ENCODE measurements at regions not wholly inside any gene's neighbourhood (a gene's known extent, or its start where the extent isn't known, plus 50 kb on each side); places are given as distances from the start of the nearest gene placed in this dataset.

DNA sequence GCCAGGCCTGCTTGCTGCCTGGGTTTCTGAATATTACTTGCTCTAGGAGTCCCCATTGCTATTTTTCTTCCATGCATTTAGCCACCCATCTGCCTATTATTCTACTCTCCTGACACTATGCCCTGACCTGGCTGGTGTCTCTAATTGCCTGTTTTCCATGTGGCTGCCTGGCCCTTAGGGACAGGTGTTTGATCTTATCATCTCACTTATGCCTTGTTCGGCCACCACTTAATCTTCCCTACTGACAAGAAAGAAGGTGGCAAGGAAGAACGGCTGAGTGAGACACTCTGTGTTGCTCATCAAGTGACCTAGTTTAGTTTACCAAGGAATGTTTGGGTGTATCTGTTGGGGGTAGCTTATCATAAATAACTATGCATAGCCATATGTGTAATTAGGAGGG, 50.4 kb upstream of the RAPH1 start:
- intact Hi-C loops (cut with DNase I): no loop called here
- DNase-seq (ENCODE audit: missing footprints) (no peak), ATAC-seq (no peak)

- ATAC-seq: no peak
- DNase-seq (ENCODE audit: missing footprints): no peak
- intact Hi-C loops (cut with DNase I): no loop called here
Observed at GRCh38 chr2:203586206-203586605, 51.1 kb upstream of the RAPH1 start.

DNA sequence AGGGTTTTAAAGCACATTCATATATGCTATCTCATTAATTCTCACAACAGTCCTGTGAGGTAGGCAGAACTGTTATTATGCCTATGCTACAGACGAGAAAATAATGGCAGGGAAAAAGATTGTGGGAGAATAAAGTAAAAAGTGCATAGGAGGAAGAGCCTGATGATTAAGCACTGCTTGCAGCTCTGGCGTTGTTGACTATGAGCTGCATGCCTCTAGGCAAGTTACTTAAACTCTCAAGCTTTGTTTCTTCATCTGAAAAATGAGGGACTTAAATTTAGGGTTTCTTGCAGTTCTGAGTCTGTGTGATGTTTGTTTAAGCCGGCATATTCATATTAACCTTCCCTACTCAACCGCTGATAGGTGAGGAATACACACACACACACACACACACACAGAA, 51.6 kb upstream of the RAPH1 start:
- DNase-seq (ENCODE audit: missing footprints): no peak
- no peak for ATAC-seq
- intact Hi-C loops (cut with DNase I): no loop called here

- intact Hi-C loops (cut with DNase I): no loop called here
- DNase-seq (ENCODE audit: missing footprints) (no peak), ATAC-seq (no peak)
Observed at GRCh38 chr2:203590496-203590895, 55.4 kb upstream of the RAPH1 start.

DNA sequence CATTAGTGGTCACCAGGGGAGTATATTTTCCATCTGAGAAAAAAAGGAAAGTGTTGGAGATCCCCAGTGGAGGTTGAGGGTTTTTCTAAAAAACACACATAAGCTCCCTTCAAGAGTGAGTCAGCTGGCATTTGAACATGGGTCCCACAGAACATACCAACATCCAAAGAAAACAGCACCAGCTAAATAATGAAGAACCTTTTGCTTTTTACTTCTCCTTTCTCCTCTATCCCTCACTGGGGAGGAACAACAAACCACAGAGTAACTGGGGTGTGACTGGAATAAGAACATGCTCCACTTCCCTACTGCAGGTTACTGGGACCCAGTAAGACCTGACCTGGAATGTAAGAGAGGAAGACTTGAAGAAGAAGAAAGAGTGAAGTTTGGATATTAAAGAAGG, 56.5 kb upstream of the RAPH1 start:
- intact Hi-C loops (cut with DNase I): no loop called here
- no peak for ATAC-seq
- no peak for DNase-seq (ENCODE audit: missing footprints)

GRCh38 chr2:203592470-203592869, 57.4 kb upstream of the RAPH1 start:
- intact Hi-C loops (cut with DNase I): no loop called here
- no peak for DNase-seq (ENCODE audit: missing footprints)
- no peak for ATAC-seq

DNA sequence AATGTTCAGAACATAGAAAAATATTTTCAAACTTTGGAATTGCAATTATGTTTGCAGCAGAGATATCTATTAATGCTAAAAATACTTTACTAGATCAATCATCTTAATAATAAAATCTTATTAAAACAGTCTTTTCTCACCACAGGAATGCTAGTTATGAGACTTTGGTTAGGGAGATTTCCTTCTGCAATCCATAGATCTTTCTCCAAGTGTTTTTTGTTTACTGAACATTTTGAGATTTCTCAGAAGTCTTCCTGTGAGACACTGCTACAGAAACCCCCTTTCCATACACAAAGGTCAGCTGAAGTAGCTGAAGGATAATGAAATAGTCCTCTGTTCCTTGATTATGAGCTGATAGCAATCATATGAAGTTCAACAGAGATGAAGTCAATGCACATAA, 59.4 kb upstream of the RAPH1 start:
- DNase-seq (ENCODE audit: missing footprints) (no peak), ATAC-seq (no peak)
- intact Hi-C loops (cut with DNase I): no loop called here

GRCh38 chr2:203596183-203596582, 61.1 kb upstream of the RAPH1 start:
- intact Hi-C loops (cut with DNase I): no loop called here
- DNase-seq (ENCODE audit: missing footprints) (no peak), ATAC-seq (no peak)

DNA sequence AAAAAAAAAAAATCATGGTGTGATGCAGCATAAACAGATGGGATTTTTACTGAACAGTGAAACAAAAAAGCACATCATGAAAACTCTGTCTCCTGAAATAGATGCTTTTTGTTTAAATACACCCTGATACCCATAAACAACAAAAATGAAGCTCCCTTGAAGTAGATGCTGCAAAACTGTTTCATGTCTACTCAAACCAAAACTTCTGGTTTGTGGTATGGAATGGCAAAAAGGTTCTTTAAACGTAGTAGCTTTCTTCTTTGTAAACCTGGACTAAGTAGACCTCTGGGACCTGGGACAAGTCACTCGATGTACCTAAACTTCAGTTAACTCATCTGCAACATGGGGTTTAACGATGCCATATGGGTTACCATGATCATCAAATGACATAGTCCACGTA, 64.4 kb upstream of the RAPH1 start:
- DNase-seq (ENCODE audit: missing footprints) (no peak), ATAC-seq (no peak)
- intact Hi-C loops (cut with DNase I): no loop called here

DNA sequence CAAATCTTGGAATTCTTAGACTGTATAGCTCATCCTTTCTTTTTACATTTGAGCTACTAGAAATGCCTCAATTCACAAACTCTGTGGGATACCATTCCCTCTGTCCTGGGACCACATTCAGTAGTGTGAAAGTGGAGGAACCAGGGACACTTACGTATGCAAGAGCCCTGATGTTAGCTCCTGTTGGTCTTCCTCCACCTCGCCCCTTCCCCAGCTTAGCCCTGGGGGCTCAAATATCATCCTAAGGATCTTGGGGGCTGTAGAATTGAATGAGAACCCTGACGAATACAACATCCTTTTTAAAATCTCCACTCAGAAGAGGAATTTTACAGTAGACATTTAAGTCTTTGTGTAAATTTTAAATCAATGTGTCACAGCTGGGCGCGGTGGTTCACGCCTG, 65.2 kb upstream of the RAPH1 start:
- DNase-seq (ENCODE audit: missing footprints): no peak
- no peak for ATAC-seq
- intact Hi-C loops (cut with DNase I): no loop called here

DNA sequence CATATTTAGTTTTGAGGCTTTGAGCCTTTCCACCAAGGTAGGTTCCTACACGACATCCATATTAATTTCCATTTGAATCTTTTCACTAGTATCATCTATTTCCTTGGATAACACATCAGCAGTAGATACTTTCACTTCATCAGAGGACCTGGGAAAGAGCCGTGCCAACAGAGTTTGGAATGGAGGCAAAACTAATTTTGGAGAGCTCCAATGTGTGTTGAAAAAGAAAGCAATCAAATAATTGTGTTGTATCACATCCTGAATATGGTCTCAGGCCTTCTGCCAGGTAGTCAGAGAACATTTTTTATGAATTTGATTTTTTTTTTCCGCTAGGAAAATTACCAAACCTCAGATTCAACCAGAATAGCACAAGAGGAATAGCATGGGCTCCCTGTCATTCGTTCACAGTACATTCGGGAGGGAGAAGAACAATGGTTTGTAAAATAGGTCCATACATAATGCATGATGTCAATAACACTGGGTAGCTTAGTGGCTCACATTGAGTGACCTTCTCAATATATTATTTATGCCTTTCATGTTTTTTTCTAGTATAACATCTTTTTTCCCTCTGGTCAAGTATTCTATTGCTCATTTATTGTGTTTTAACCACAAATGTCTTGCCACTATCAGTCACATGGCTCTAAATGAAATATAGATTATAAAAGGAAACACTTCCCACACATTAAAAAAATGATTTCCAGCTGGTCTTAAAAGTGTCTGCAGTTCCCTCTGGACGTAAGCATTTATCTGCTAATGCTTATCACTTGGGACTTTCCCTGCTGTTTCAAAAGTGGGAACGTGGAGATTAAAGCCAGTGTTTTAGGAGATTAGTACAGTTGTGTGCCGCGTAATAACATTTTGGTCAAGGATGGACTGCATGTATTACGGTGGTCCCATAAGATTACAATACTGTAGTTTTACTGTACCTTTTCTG, 68.6 kb upstream of the RAPH1 start:
- intact Hi-C loops (cut with DNase I): no loop called here
- DNase-seq (ENCODE audit: missing footprints) (no peak), ATAC-seq (no peak)

- no peak for DNase-seq (ENCODE audit: missing footprints)
- intact Hi-C loops (cut with DNase I): no loop called here
- ATAC-seq: no peak
Observed at GRCh38 chr2:203605302-203605701, 70.2 kb upstream of the RAPH1 start.

- no peak for ATAC-seq
- DNase-seq (ENCODE audit: missing footprints): no peak
- intact Hi-C loops (cut with DNase I): no loop called here
Observed at GRCh38 chr2:203606051-203606450, 71.0 kb upstream of the RAPH1 start.

DNA sequence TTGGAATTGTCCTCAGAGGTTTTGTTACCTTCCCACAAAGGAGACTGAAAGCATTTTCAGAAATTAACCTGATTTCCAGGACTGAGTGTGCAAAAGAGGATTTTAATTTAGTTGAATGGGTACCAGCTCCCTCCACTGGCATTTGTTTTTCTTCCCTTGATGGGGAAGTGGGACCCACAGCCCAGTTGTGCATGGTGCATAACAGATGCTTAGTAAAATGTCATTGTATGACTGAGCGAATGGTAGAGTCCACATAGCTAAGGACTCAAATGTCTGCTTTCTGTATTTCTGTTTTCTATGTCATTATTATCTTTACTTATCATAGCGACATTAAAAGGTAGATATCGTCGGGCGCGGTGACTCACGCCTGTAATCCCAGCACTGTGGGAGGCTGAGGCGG, 75.5 kb upstream of the RAPH1 start:
- no peak for DNase-seq (ENCODE audit: missing footprints)
- intact Hi-C loops (cut with DNase I): no loop called here
- no peak for ATAC-seq

DNA sequence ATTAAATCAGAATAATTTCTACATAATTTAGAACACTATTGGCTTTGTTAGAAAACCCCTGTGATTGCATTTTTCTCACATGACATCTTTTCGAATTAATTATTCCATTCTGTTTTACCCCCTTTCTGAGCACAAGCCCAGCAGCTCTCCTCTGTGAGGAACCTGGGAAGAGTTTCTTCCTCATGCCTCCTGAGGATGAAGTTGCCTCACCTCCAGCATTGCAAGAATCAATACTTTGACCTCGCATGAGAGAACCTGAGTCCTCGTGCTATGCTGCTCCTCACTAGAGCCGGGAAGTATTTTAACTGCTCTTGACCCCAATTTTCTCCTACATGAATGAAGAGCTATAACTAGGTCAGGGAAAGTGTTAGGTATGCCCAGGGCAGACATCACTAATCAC, 77.1 kb upstream of the RAPH1 start:
- intact Hi-C loops (cut with DNase I): no loop called here
- DNase-seq (ENCODE audit: missing footprints) (no peak), ATAC-seq (no peak)

GRCh38 chr2:203619267-203619878, 84.3 kb upstream of the RAPH1 start:
- no peak for DNase-seq (ENCODE audit: missing footprints)
- intact Hi-C loops (cut with DNase I): no loop called here
- no peak for ATAC-seq

GRCh38 chr2:203621981-203622515, 84.4 kb upstream of the CD28 start:
- no peak for ATAC-seq
- no peak for DNase-seq (ENCODE audit: missing footprints)
- intact Hi-C loops (cut with DNase I): no loop called here

GRCh38 chr2:203623096-203623495, 83.3 kb upstream of the CD28 start:
- DNase-seq (ENCODE audit: missing footprints) (no peak), ATAC-seq (no peak)
- intact Hi-C loops (cut with DNase I): no loop called here

- intact Hi-C loops (cut with DNase I): no loop called here
- no peak for ATAC-seq
- no peak for DNase-seq (ENCODE audit: missing footprints)
Observed at GRCh38 chr2:203623661-203624060, 82.8 kb upstream of the CD28 start.

GRCh38 chr2:203625701-203626100, 80.7 kb upstream of the CD28 start:
- DNase-seq (ENCODE audit: missing footprints): no peak
- no peak for ATAC-seq
- intact Hi-C loops (cut with DNase I): no loop called here

All from Right ventricle myocardium inferior (tissue), 1 donor.